Sigmoid colon (tissue), 6 donors: ENCODE measurements at regions not wholly inside any gene's neighbourhood (a gene's known extent, or its start where the extent isn't known, plus 50 kb on each side); places are given as distances from the start of the nearest gene placed in this dataset.
A peak's percentile ranks its signal among the peaks of the same experiment; 100 is the strongest.

Experiments
- DNase-seq: peaks from one replicate; pipeline ENCODE4 v3.0.0-alpha.2; 2019
- H3K27ac ChIP-seq, 4 donors: fragments of 200-600 bp; sonication (generic); one replicate each; pipeline ENCODE4 v1.5.1; 2016 to 2019; ENCODE audit warnings: mild to moderate bottlenecking in 1 of 4
- H3K27me3 ChIP-seq, 3 donors: fragments of 200-600 bp; sonication (generic); one replicate each; pipeline ENCODE4 v1.5.1; 2019; ENCODE audit warnings: mild to moderate bottlenecking in 1 of 3
- H3K36me3 ChIP-seq, 4 donors: fragments of 200-600 bp; sonication (generic); one replicate each; pipeline ENCODE4 v1.5.1; 2016 to 2019
- H3K4me1 ChIP-seq, 4 donors: fragments of 200-600 bp; sonication (generic); one replicate each; pipeline ENCODE4 v1.5.1; 2017 to 2019
- H3K4me3 ChIP-seq, 4 donors: fragments of 200-600 bp; sonication (generic); one replicate each; pipeline ENCODE4 v1.5.1; 2017 to 2019; ENCODE audit warnings: mild to moderate bottlenecking in 2 of 4, moderate library complexity in 1 of 4
- H3K9me3 ChIP-seq, 4 donors: fragments of 200-600 bp in 3 of 4; sonication (generic) in 3 of 4; one replicate each; pipeline versions ENCODE4 v1.5.1 to v1.6.1; 2013 to 2019
- EP300 ChIP-seq, 4 donors: sonication (generic); formaldehyde crosslinking; IDR thresholded peaks; one replicate each; pipeline ENCODE4 v1.6.1; 2017; ENCODE audit warnings: antibody characterized with exemption in 4 of 4
- POLR2A ChIP-seq, 2 donors: fragments of 450-650 bp; IDR thresholded peaks; one replicate each; pipeline ENCODE4 v1.6.1; 2016; ENCODE audit warnings: antibody characterized with exemption in 2 of 2, mild to moderate bottlenecking in 2 of 2, moderate library complexity in 2 of 2
- POLR2AphosphoS5 ChIP-seq, 4 donors: sonication (generic); formaldehyde crosslinking; IDR thresholded peaks; one replicate each; pipeline ENCODE4 v1.6.1; 2017; ENCODE audit warnings: antibody characterized with exemption in 4 of 4
- WGBS, 2 donors: extraction: QIAGEN DNeasy Blood & Tissue Kit; methylation state at CpG; one replicate each; pipeline ENCODE4 v1.1.7; 2013; 5-methylcytosine and 5-hydroxymethylcytosine counted together
- intact Hi-C: fragments of 100-400 bp; cut with DNase I; formaldehyde crosslinking; loops from one replicate; pipeline ENCODE4 v1.15.1; 2023
- TF ChIP-seq, protein P1 (sequence below), 4 experiments: fragments of 450-650 bp in 3 of 4; fragments of 200-600 bp in 1 of 4; IDR thresholded peaks; one replicate each; pipeline ENCODE4 v1.5.1; 2016 to 2019; ENCODE audit warnings: antibody characterized with exemption in 4 of 4, mild to moderate bottlenecking in 3 of 4, moderate library complexity in 2 of 4
- donor health status: healthy with polysubstance abuse.
- donor health status: healthy.

DNA sequence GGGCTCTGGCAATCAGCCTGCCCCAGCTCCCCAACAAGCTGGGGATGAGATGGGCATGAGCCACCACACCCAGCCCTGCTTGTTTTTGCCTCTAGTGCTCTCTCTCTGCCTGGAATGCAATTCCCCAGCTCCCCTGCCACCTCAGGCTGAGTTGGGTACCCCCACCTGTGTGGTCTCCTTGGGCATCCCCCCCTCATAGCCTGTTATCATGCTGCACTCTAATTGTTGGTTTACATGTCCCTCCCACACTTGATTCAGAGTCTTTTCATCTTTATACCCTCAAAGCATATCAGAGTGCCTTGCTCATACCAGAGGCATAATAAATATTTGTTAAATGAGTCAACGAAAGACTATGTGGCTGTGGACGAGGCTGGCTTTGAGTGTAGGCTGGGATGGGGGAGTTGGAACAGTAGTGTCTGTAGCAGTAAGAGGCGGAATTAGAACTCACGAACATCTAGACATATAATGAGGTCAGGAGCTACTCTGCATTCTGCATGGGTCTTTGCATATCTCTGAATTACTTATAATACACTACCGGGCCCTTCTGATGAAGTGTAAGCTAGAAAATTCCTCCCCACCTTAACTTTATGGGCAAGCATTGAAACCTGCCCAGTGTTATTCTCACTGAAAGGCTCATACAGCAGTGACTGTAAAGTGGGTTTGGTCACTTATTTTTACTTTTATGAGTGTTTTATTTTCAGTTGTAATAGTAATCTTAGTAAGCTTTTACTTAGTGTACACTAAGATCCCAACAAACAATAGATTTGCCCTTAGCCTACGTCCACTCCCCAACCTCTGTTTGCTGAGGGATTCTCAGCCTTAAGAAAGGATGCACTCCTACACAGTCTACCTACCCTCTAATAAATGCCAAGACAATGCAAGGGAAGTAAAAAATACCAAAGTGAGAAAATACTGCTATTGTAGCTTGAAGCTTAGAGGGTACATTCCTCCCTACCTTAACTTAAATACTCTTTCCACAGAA, 58.7 kb downstream of the EDN1 start:
- no peak for DNase-seq
- TF ChIP-seq POLR2AphosphoS5 (IDR thresholded peaks at IDR 0.05) = no peak
- TF ChIP-seq POLR2A (IDR thresholded peaks at IDR 0.05) = no peak
- TF ChIP-seq, protein P1, sequence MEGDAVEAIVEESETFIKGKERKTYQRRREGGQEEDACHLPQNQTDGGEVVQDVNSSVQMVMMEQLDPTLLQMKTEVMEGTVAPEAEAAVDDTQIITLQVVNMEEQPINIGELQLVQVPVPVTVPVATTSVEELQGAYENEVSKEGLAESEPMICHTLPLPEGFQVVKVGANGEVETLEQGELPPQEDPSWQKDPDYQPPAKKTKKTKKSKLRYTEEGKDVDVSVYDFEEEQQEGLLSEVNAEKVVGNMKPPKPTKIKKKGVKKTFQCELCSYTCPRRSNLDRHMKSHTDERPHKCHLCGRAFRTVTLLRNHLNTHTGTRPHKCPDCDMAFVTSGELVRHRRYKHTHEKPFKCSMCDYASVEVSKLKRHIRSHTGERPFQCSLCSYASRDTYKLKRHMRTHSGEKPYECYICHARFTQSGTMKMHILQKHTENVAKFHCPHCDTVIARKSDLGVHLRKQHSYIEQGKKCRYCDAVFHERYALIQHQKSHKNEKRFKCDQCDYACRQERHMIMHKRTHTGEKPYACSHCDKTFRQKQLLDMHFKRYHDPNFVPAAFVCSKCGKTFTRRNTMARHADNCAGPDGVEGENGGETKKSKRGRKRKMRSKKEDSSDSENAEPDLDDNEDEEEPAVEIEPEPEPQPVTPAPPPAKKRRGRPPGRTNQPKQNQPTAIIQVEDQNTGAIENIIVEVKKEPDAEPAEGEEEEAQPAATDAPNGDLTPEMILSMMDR (IDR thresholded peaks at IDR 0.05) = no peak
- TF ChIP-seq EP300 (IDR thresholded peaks at IDR 0.05) = no peak
- Histone ChIP-seq H3K9me3 (peaks cover 0 to 5% (median 0%) of the 10 kb centered on the region in 4 donors), H3K27me3 (no peaks in the 10 kb centered on the region), H3K27ac (peak overlapping the region in 1 of 4 donors; percentile 57), H3K4me1 (peaks cover 0 to 10% (median 0%) of the 10 kb centered on the region in 4 donors), H3K4me3 (no peak overlapping the region), H3K36me3 (no peaks in the 10 kb centered on the region)
- 16 to 61% methylated on average over 6 of the region's 6 CpGs for WGBS, 2 donors
- intact Hi-C loops = no loop called here

DNA sequence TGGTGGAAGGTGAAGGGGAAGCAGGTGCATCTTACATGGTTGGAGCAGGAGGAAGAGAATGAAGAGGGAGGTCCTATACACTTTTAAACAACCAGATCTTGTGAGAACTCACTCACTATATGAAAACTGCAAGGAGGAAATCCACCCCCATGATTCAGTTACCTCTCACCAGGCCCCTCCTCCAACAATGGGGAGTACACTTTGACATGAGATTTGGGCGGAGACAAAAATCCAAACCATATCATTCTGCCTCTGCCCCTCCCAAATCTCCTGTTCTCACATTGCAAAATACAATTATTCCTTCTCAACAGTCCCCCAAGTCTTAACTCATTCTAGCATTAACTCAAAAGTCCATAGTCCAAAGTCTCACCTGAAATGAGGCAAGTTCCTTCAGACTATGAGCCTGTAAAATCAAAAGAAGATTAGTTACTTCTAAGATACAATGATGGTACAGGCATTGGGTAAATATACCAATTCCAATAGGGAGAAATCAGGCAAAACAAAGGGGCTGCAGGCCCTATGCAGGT, 60.5 kb downstream of the EDN1 start:
- intact Hi-C loops = no loop called here
- TF ChIP-seq EP300 (IDR thresholded peaks at IDR 0.05) (no peak), POLR2AphosphoS5 (IDR thresholded peaks at IDR 0.05) (no peak), POLR2A (IDR thresholded peaks at IDR 0.05) (no peak)
- TF ChIP-seq, protein P1 (IDR thresholded peaks at IDR 0.05) = no peak
- Histone ChIP-seq H3K4me3 (no peak overlapping the region), H3K27me3 (no peaks in the 10 kb centered on the region), H3K36me3 (no peaks in the 10 kb centered on the region), H3K27ac (no peak overlapping the region), H3K9me3 (peaks cover 0 to 5% (median 0%) of the 10 kb centered on the region in 4 donors), H3K4me1 (peaks cover 0 to 25% (median 8%) of the 10 kb centered on the region in 4 donors)
- DNase-seq = no peak
- 73 to 84% methylated on average over 1 of the region's 1 CpG for WGBS, 2 donors

- intact Hi-C loops = no loop called here
- Histone ChIP-seq H3K36me3 (no peaks in the 10 kb centered on the region), H3K9me3 (peaks cover 0 to 5% (median 0%) of the 10 kb centered on the region in 4 donors), H3K27me3 (no peaks in the 10 kb centered on the region), H3K27ac (no peak overlapping the region), H3K4me1 (peaks cover 0 to 27% (median 9%) of the 10 kb centered on the region in 4 donors), H3K4me3 (no peak overlapping the region)
- no peak for DNase-seq
- TF ChIP-seq, protein P1 (IDR thresholded peaks at IDR 0.05) = no peak
- TF ChIP-seq POLR2AphosphoS5 (IDR thresholded peaks at IDR 0.05) (no peak), EP300 (IDR thresholded peaks at IDR 0.05) (no peak), POLR2A (IDR thresholded peaks at IDR 0.05) (no peak)
These were observed 61.5 kb downstream of the EDN1 start for GRCh38 chr6:12351672-12352071.

DNA sequence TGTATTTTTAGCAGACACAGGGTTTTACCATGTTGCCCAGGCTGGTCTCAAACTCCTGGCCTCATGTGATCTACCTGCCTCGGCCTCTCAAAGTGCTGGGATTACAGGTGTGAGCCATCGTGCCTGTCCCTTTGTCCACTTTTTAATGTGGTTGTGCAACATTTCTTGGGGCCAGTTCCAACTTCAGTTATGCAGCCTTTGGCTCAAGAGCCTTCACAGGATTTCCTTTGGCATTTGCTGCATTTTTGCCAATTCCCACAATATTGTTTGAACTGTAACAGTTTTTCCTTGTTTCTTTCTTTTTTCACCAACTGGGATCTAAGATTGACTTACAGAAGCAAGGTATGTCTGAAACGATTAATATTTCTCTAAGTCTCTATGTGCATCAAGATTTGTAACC, 63.6 kb downstream of the EDN1 start:
- peak overlapping the region in 2 of 4 donors; percentile 71 to 78 for H3K27ac ChIP-seq
- no peaks in the 10 kb centered on the region for H3K27me3 ChIP-seq
- WGBS, 2 donors = 89 to 92% methylated on average over 3 of the region's 3 CpGs

More for the DNA sequence above, 63.6 kb downstream of the EDN1 start:
- H3K4me1 ChIP-seq = peaks cover 0 to 22% (median 9%) of the 10 kb centered on the region in 4 donors
- TF ChIP-seq POLR2A (IDR thresholded peaks at IDR 0.05) (no peak), EP300 (IDR thresholded peaks at IDR 0.05) (no peak), POLR2AphosphoS5 (IDR thresholded peaks at IDR 0.05) (no peak)
- TF ChIP-seq, protein P1 (IDR thresholded peaks at IDR 0.05) = no peak
- no peak overlapping the region for H3K4me3 ChIP-seq
- peaks cover 0 to 5% (median 0%) of the 10 kb centered on the region in 4 donors for H3K9me3 ChIP-seq
- DNase-seq = no peak
- H3K36me3 ChIP-seq = no peaks in the 10 kb centered on the region
- intact Hi-C loops = no loop called here
